NOMO-1 treated with dmso at 0.1 percent for 144 hours (cell line): ENCODE measurements at regions not wholly inside any gene's neighbourhood (a gene's known extent, or its start where the extent isn't known, plus 50 kb on each side); places are given as distances from the start of the nearest gene placed in this dataset.
"Not testable (repeated sequence)": the region's sequence is repeated elsewhere in the genome, so short reads cannot be mapped to it uniquely, and the experiment has no call there.

Source experiments
- DNase-seq: peaks from one replicate; lab custom pipeline; 2025; ENCODE audit not compliant: unreplicated experiment; lab: John Stamatoyannopoulos, UW

GRCh38 chr3:75579981-75580782, 83.9 kb upstream of the FRG2C start:
- not testable (repeated sequence) for DNase-seq

- DNase-seq = not testable (repeated sequence)
Measured at GRCh38 chr3:75582536-75582935, 81.6 kb upstream of the FRG2C start.

- DNase-seq = not testable (repeated sequence)
Measured at GRCh38 chr3:75583116-75583515, 81.0 kb upstream of the FRG2C start.

GRCh38 chr3:75587695-75588094, 76.4 kb upstream of the FRG2C start:
- DNase-seq = not testable (repeated sequence)

GRCh38 chr3:75590382-75590781, 73.7 kb upstream of the FRG2C start:
- DNase-seq = not testable (repeated sequence)

- DNase-seq = not testable (repeated sequence)
Measured at GRCh38 chr3:75604286-75604934, 59.7 kb upstream of the FRG2C start.

- not testable (repeated sequence) for DNase-seq
Measured at GRCh38 chr3:75607996-75608395, 56.1 kb upstream of the FRG2C start.

- DNase-seq = not testable (repeated sequence)
Measured at GRCh38 chr3:75609598-75609997, 54.5 kb upstream of the FRG2C start.

- DNase-seq = no peak
Measured at GRCh38 chr3:75610773-75611172, 53.4 kb upstream of the FRG2C start.

GRCh38 chr3:75611724-75612460, 52.2 kb upstream of the FRG2C start:
- DNase-seq = not testable (repeated sequence)
